ENCODE measurements at regions not wholly inside any gene's neighbourhood (a gene's known extent, or its start where the extent isn't known, plus 50 kb on each side); places are given as distances from the start of the nearest gene placed in this dataset.
"Not testable (repeated sequence)": the region's sequence is repeated elsewhere in the genome, so short reads cannot be mapped to it uniquely, and the experiment has no call there.

GRCh38 chr1:229017091-229017490 lies 253.8 kb upstream of the RAB4A start:
- DNase-seq = no peak

- DNase-seq = no peak
These were observed 252.1 kb upstream of the RAB4A start for GRCh38 chr1:229018674-229019295.

DNA sequence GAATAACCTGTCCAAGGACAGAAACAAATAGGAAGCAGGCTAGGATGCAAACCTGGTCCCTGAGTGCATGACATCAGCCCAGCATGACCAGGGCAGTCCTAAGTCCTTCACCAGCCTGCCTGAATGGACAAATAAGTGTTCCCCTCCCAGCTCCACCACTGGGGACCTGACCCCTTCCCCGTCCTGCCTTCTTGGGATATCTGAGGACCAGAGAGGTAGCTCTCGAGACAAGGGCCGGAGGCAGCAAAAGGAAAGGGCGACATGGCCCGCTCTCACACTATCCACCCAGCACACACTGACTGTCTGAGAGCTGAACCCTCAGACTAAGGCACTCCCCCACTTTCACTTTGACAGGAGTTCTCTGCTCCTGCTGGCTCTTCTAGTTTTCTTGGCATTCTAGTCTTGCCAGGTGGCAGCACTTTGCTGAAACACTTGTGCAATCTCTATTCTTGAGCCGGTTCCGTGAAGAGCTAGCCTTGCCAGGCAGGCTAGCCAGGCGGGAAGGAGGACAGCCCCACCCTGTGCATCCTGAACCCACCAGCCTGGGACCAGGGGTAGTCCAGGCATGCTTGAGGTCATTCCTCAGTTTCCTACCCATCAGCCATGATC lies 251.1 kb upstream of the RAB4A start:
- DNase-seq = no peak

GRCh38 chr1:229021034-229021433 lies 249.9 kb upstream of the RAB4A start:
- not testable (repeated sequence) for DNase-seq

- no peak for DNase-seq
These were observed 248.1 kb upstream of the RAB4A start for GRCh38 chr1:229022595-229023333.

DNA sequence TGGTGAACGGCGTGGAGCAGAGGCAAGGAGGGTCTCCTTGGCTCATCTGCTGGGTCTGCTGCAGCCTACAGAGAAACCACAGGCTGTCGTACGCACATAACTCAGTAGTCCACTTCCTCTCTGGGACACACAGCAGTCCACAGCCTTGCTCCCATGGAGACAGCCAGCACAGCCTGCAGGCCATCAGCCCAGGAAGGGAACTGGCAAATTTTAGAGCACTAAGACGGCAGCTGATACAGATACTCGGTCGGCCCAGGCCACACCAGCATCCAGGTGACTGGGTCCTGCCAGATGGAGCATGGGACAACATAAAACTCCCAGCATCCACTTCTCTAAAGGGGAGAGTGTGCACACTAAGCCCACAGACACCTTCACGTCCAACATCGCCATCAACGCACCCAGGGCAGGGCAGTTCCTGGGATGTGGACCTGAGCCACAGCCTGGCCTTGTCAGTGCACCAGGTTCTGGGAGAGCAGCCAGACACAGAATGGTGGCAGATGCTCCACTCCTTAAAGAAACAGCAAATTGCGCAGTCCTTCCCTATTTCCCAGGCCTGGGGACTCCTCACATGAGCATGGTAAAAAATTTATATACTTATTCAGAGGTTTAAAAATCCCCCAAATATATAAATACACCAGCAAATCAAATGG lies 247.1 kb upstream of the RAB4A start:
- DNase-seq = no peak

- DNase-seq = peak in 1 of 2 experiments; percentile 1
These were observed 246.3 kb upstream of the RAB4A start for GRCh38 chr1:229024528-229025130.

- DNase-seq = no peak
These were observed 245.3 kb upstream of the RAB4A start for GRCh38 chr1:229025576-229025975.

DNA sequence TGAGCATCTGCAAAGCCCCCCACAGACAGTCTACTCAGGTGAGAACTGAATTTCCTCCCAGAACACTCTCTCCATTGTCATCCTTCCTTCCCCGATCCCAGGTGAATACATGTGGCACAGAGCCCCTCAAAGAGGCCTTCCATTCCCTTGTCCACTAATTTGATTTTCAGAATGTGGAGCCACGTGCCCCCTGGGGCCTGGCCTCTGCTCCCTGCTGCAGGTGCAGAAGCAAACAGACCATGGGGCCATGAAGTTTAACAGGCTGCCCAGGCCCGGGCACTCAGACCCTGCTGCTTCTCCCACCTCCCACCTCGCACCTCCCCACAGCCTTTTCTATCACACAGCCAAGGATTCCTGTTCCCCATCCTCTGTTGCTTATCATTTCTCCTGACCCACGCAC lies 243.8 kb upstream of the RAB4A start:
- no peak for DNase-seq

- DNase-seq = no peak
These were observed 243.2 kb upstream of the RAB4A start for GRCh38 chr1:229027622-229028182.

DNA sequence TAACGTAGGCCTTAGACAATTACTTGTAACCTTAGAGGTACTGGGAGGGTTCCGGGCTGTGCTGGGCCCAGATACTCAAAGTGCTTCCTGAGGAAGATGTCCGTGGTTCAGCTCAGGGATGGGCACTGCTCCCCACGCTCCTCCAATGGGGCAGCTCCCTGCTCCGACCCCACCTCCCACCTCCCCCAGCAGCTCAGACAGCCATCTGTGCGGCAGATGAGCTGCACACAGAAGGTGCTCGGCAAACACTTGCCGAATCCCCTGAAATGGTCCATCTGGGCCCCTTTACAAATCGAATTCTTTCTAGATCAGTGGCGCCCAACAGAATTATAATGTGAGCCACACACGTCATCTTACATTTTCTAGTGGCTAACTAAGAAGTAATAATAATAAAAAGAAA lies 242.4 kb upstream of the RAB4A start:
- DNase-seq = no peak

DNA sequence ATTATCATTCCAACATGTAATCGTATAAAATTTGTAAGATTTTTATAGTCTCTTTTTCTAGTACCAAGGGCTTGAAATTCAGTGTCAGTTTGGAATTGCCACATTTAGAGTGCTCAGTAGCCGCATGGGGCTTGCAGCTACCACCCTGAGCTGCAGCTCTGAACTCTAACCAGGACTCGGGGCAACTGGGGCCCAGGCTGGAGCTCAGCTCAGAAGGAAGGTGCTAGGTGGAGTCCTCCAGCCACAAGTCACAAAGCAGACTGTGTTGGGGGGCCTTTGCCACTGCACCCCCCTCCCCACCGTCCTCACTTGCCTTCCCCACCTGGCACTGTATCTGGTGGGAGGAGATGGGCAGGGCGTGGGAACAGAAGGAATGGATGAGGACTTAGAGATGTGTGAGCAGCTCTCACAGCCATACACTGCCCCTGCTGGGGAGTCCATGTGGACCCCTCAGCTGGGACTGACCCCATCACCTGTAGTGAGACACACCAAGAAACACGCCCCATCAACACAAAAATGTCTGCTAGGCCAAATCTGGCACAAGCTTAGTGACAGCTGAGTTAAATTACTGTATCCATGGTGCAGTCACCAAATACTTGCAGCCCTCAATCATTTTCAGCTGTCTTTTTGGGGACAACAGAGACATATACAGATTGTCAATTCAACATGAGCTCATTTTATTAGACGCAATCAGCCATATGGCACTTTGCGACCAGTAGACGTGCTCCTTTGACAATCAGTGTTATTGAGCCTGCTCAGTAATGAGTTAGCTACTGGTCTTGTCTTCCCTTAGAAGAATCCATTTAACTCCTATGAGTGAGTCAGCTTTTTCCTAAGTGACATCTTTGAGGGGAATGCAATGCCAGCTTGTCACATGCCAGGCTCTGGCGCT lies 241.7 kb upstream of the RAB4A start:
- no peak for DNase-seq

GRCh38 chr1:229029879-229030235 lies 241.1 kb upstream of the RAB4A start:
- no peak for DNase-seq

DNA sequence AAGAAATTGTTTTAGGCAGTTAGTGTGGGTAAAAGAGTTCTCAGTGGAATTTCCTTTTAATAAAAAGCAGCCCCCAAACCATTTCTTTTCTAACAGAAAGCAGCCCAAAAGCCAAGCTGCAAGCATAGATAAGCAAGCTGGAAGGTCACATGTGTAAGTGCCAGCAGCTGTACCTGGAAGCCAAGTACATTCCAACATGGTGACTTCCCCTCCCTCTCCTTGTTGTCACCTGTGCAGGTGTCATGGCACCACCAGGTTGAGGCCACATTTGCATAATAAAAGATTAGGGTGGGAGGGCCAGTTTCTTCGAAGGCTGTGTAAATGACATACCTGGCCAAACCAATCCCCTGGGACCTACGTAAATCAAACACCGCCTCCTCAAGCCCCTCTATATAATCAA lies 240.3 kb upstream of the RAB4A start:
- no peak for DNase-seq

DNA sequence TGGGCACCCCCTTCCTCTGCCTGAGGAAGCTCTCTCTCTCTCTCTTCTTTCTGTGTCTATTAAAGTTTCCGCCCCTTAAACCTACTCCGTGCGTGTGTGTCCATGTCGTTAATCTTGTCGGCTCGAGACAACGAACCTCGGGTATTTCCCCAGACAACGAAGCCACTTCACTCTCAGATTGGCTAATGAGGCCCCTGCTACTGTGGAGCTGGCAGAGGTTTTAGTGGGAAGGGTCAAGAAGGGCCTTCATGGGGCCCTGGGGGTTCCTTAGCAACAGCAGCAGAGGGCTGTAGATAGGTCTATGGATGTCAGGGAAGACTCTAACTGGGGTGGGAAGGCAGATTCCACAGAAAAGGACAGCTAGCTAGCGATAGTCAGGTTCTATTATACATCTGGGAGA lies 239.8 kb upstream of the RAB4A start:
- DNase-seq = no peak

GRCh38 chr1:229031481-229032341 lies 239.2 kb upstream of the RAB4A start:
- no peak for DNase-seq

- DNase-seq = no peak
These were observed 238.5 kb upstream of the RAB4A start for GRCh38 chr1:229032375-229032774.

GRCh38 chr1:229033480-229033879 lies 237.4 kb upstream of the RAB4A start:
- DNase-seq = no peak

DNA sequence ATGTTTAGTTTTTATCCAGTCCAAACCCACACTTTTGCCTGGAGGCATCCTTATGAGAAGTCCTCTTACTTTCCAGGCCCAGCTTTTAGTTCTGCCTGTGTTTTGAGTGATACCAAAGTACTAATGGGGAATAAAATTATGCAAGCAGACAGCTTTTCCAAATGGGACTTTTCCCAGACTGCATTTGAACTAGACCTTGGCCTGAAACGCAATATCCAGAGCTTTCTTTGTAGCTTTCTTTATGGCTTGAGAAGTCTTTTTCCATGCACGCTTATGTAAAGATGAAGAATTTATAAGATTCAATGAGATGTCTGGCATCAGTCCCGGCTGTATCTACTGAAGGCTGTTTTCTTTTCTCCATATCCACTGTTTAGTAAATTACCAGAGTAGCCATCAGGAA lies 236.6 kb upstream of the RAB4A start:
- no peak for DNase-seq

- no peak for DNase-seq
These were observed 235.7 kb upstream of the RAB4A start for GRCh38 chr1:229035054-229035747.

GRCh38 chr1:229035748-229036082 lies 235.2 kb upstream of the RAB4A start:
- DNase-seq = no peak

Measured in SHP77 (cell line).